PC-3 (cell line): ENCODE measurements at regions not wholly inside any gene's neighbourhood (a gene's known extent, or its start where the extent isn't known, plus 50 kb on each side); places are given as distances from the start of the nearest gene placed in this dataset.
A peak's percentile ranks its signal among the peaks of the same experiment; 100 is the strongest.

ENCODE experiments used
- ATAC-seq: fragments of 200-7000 bp; cut with Tn5 transposase; 2 replicates; pipeline ENCODE4 v1.9.1; 2020; ENCODE audit warnings: mild to moderate bottlenecking, moderate library complexity
- BruUV-seq: library from RNA; stranded (reverse); fragments of 400-500 nt; replicated peaks from 2 replicates; lab custom pipeline; 2021; lab: Mats Ljungman, UMichigan
- CTCF ChIA-PET: fragments of 300-600 bp; sonication (Branson Sonifier 250); formaldehyde crosslinking; loops from one replicate; lab custom pipeline; 2022; ENCODE audit warnings: antibody characterized with exemption; lab: Charles Lee
- POLR2A ChIA-PET: fragments of 300-600 bp; sonication (Branson Sonifier 250); formaldehyde crosslinking; loops from one replicate; lab custom pipeline; 2022; ENCODE audit warnings: antibody characterized with exemption; ENCODE audit not compliant: unreplicated experiment; lab: Charles Lee
- DNase-seq: peaks from one replicate; pipeline ENCODE4 v3.0.0-alpha.2; 2015
- H2AFZ ChIP-seq: fragments of 300-600 bp; sonication (generic); 2 replicates; pipeline ENCODE4 v1.6.0; 2016; ENCODE audit warnings: antibody characterized with exemption, low read length
- H3F3A ChIP-seq: fragments of 300-600 bp; sonication (generic); one replicate; pipeline ENCODE4 v1.6.0; 2017; ENCODE audit warnings: antibody characterized with exemption, low read length, control low read depth, mild to moderate bottlenecking; ENCODE audit not compliant: unreplicated experiment
- H3K27ac ChIP-seq: fragments of 300-600 bp; sonication (generic); 2 replicates; pipeline ENCODE4 v1.5.1; 2016; ENCODE audit warnings: mild to moderate bottlenecking, low read length
- H3K27me3 ChIP-seq: fragments of 300-600 bp; sonication (generic); 2 replicates; pipeline ENCODE4 v1.6.1; 2016; ENCODE audit warnings: low read length, mixed read lengths
- H3K36me3 ChIP-seq: fragments of 300-600 bp; sonication (generic); 2 replicates; pipeline ENCODE4 v1.6.1; 2016; ENCODE audit warnings: low read depth, mixed run types, low read length, mixed read lengths
- H3K4me1 ChIP-seq: fragments of 300-600 bp; sonication (generic); 2 replicates; pipeline ENCODE4 v1.5.1; 2016; ENCODE audit warnings: low read length; ENCODE audit not compliant: insufficient read depth
- H3K4me2 ChIP-seq: fragments of 300-600 bp; sonication (generic); 2 replicates; pipeline ENCODE4 v1.6.0; 2016; ENCODE audit warnings: low read length
- H3K4me3 ChIP-seq: fragments of 300-600 bp; sonication (generic); 2 replicates; pipeline ENCODE4 v1.5.1; 2016; ENCODE audit warnings: mild to moderate bottlenecking, low read length, mixed read lengths
- H3K79me2 ChIP-seq: fragments of 300-600 bp; sonication (generic); 2 replicates; pipeline ENCODE4 v1.6.1; 2017; ENCODE audit warnings: low read length, mixed read lengths
- H3K9ac ChIP-seq: fragments of 300-600 bp; sonication (generic); 2 replicates; pipeline ENCODE4 v1.6.0; 2016; ENCODE audit warnings: mild to moderate bottlenecking, low read length
- H3K9me2 ChIP-seq: fragments of 300-600 bp; sonication (generic); replicated peaks from 2 replicates; pipeline ENCODE4 v1.6.1; 2016; ENCODE audit warnings: mixed run types, low read length, mixed read lengths
- H3K9me3 ChIP-seq: fragments of 300-600 bp; sonication (generic); 2 replicates; pipeline ENCODE4 v1.6.1; 2016; ENCODE audit warnings: low read length, mixed read lengths
- H4K20me1 ChIP-seq: fragments of 300-600 bp; sonication (generic); 2 replicates; pipeline ENCODE4 v1.6.1; 2016; ENCODE audit warnings: low read length, mixed read lengths
- EZH2 ChIP-seq: fragments of 300-600 bp; sonication (generic); IDR thresholded peaks from one replicate; pipeline ENCODE4 v1.6.1; 2017; ENCODE audit warnings: antibody characterized with exemption, mild to moderate bottlenecking, low read length; ENCODE audit not compliant: unreplicated experiment
- EZH2phosphoT487 ChIP-seq: fragments of 300-600 bp; sonication (generic); IDR thresholded peaks from 2 replicates; pipeline ENCODE4 v1.6.1; 2018; ENCODE audit warnings: mild to moderate bottlenecking, antibody characterized with exemption, low read length, borderline replicate concordance
- intact Hi-C: fragments of 100-400 bp; cut with micrococcal nuclease; formaldehyde crosslinking; loops from 2 replicates; pipeline ENCODE4 v1.9.0; 2023
- TF ChIP-seq, protein P1 (sequence below): fragments of 300-600 bp; sonication (generic); conservative IDR thresholded peaks from 2 replicates; pipeline ENCODE4 v1.5.1; 2017; ENCODE audit warnings: antibody characterized with exemption, low read depth, mild to moderate bottlenecking, low read length

DNA sequence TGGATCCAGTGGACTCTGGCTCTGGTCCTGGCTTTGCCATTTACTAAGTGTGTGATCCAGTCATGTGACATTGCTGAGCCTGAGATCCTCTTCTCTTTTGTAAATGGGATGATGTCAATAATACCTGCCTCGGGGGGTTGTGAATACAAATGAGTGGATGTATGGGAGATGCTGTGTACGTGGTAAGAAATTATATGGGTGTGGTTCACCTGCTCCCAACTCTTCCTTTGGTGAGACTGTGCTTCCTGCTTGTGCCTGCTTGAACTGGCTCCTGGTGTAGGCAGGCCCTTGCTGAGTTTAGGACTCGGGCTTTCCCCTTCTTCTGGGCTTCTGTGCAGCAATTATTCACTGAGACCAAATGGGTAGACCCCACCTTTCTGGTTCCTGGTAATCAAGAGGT, 189.5 kb upstream of the FRMD6 start:
- H3K27ac ChIP-seq = no peak overlapping the region
- POLR2A ChIA-PET = no interaction called here
- CTCF ChIA-PET = no interaction called here
- BruUV-seq = no TSS peak
- no peak overlapping the region for H3K9ac ChIP-seq
- no peaks in the 10 kb centered on the region for H3K79me2 ChIP-seq
- no peaks in the 10 kb centered on the region for H3K27me3 ChIP-seq
- no peaks in the 10 kb centered on the region for H3K36me3 ChIP-seq
- intact Hi-C loops = no loop called here
- H3K4me1 ChIP-seq = peaks cover 21% of the 10 kb centered on the region
- H3K4me2 ChIP-seq = no peak overlapping the region
- no peaks in the 10 kb centered on the region for H3K9me3 ChIP-seq
- no peaks in the 10 kb centered on the region for H3F3A ChIP-seq
- TF ChIP-seq, protein P1, sequence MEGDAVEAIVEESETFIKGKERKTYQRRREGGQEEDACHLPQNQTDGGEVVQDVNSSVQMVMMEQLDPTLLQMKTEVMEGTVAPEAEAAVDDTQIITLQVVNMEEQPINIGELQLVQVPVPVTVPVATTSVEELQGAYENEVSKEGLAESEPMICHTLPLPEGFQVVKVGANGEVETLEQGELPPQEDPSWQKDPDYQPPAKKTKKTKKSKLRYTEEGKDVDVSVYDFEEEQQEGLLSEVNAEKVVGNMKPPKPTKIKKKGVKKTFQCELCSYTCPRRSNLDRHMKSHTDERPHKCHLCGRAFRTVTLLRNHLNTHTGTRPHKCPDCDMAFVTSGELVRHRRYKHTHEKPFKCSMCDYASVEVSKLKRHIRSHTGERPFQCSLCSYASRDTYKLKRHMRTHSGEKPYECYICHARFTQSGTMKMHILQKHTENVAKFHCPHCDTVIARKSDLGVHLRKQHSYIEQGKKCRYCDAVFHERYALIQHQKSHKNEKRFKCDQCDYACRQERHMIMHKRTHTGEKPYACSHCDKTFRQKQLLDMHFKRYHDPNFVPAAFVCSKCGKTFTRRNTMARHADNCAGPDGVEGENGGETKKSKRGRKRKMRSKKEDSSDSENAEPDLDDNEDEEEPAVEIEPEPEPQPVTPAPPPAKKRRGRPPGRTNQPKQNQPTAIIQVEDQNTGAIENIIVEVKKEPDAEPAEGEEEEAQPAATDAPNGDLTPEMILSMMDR = no peak
- TF ChIP-seq EZH2 (no peak), EZH2phosphoT487 (no peak)
- ATAC-seq = no peak
- peak; percentile 19 for DNase-seq
- no peak overlapping the region for H3K4me3 ChIP-seq
- H2AFZ ChIP-seq = no peak overlapping the region
- H4K20me1 ChIP-seq = no peaks in the 10 kb centered on the region
- H3K9me2 ChIP-seq = no peaks in the 10 kb centered on the region

DNA sequence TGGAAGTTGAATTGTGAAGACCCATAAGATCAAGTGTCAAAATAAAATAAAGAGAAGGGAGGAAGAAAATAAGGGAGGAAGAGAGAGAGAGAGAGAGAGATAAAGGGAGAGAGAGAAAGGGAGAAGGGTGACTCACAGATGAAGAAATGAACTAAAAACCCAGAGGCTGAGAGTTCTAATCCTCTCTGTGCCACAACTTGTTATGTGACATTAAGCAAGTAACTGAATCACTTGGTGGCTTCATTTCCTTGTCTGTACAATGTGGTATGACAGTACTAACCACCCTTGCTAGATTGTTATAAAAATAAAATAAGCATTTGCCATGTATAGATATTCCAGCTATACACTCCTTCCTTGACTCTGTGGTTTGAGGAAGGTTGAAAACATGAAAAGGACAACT, 189.0 kb upstream of the FRMD6 start:
- Histone ChIP-seq H4K20me1 (no peaks in the 10 kb centered on the region), H3K4me2 (no peak overlapping the region), H3K9me2 (no peaks in the 10 kb centered on the region), H3K79me2 (no peaks in the 10 kb centered on the region), H3K4me3 (no peak overlapping the region), H3K27me3 (no peaks in the 10 kb centered on the region), H2AFZ (no peak overlapping the region), H3K9me3 (no peaks in the 10 kb centered on the region), H3K4me1 (peaks cover 17% of the 10 kb centered on the region), H3K36me3 (no peaks in the 10 kb centered on the region), H3F3A (no peaks in the 10 kb centered on the region), H3K9ac (no peak overlapping the region), H3K27ac (no peak overlapping the region)
- POLR2A ChIA-PET = no interaction called here
- no TSS peak for BruUV-seq
- intact Hi-C loops = no loop called here
- no peak for ATAC-seq
- CTCF ChIA-PET = no interaction called here
- no peak for DNase-seq
- TF ChIP-seq, protein P1 = no peak
- no peak for TF ChIP-seq EZH2

DNA sequence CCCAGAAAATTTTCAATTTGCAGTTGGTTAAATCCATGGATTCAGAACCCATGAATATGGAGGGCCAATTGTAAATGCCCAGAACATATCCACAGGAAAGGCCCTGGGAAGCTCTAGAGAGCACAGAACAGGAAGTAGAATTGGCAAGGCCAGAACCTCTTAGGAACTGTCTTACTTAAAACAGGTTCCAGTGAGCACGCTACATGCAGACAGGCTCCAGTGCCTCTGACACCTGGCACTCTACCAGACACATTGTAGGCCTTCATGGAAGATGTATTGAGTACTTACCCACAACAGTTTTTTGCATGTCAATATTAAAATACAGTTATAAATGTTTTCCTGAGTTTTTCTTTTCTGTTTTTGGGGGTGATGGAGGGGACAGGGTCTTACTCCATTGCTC, 188.2 kb upstream of the FRMD6 start:
- no peaks in the 10 kb centered on the region for H3K79me2 ChIP-seq
- TF ChIP-seq EZH2 (no peak), EZH2phosphoT487 (no peak)
- TF ChIP-seq, protein P1 = no peak
- H3K4me1 ChIP-seq = peaks cover 9% of the 10 kb centered on the region
- no peak for ATAC-seq
- no peaks in the 10 kb centered on the region for H3F3A ChIP-seq
- H3K4me2 ChIP-seq = no peak overlapping the region
- intact Hi-C loops = no loop called here
- H3K27ac ChIP-seq = no peak overlapping the region
- ChIA-PET POLR2A (no interaction called here), CTCF (no interaction called here)
- no peak overlapping the region for H3K4me3 ChIP-seq
- H3K27me3 ChIP-seq = no peaks in the 10 kb centered on the region
- no peaks in the 10 kb centered on the region for H4K20me1 ChIP-seq
- no peaks in the 10 kb centered on the region for H3K9me2 ChIP-seq
- BruUV-seq = no TSS peak
- no peak overlapping the region for H3K9ac ChIP-seq
- H3K9me3 ChIP-seq = no peaks in the 10 kb centered on the region
- no peak for DNase-seq
- no peaks in the 10 kb centered on the region for H3K36me3 ChIP-seq
- no peak overlapping the region for H2AFZ ChIP-seq
